MCF 10A (cell line): ENCODE measurements at regions not wholly inside any gene's neighbourhood (a gene's known extent, or its start where the extent isn't known, plus 50 kb on each side); places are given as distances from the start of the nearest gene placed in this dataset.

Experiments
- BruUV-seq: library from RNA; stranded (reverse); fragments of 400-500 nt; replicated peaks from 2 replicates; lab custom pipeline; 2021; lab: Mats Ljungman, UMichigan
- CTCF ChIA-PET: fragments of 300-600 bp; sonication (Branson Sonifier 250); formaldehyde crosslinking; extraction: SDS; loops from one replicate; lab custom pipeline; 2021; ENCODE audit warnings: antibody characterized with exemption, inconsistent platforms; lab: Yijun Ruan, JAX
- POLR2A ChIA-PET: fragments of 300-600, 350-650 bp; sonication (Branson Sonifier 250); formaldehyde crosslinking; extraction: SDS; loops from one replicate; lab custom pipeline; 2020; ENCODE audit warnings: antibody characterized with exemption, inconsistent platforms; lab: Yijun Ruan, JAX
- DNase-seq: peaks from one replicate; pipeline ENCODE4 v3.0.0-alpha.2; 2018; ENCODE audit not compliant: unreplicated experiment
- H3K27ac Mint-ChIP-seq: one replicate; pipeline ENCODE4 v1.8.0; 2022; ENCODE audit warnings: mild to moderate bottlenecking, low read depth, mixed read lengths; ENCODE audit not compliant: unreplicated experiment
- H3K27me3 Mint-ChIP-seq: one replicate; pipeline ENCODE4 v1.8.0; 2022; ENCODE audit warnings: mixed read lengths; ENCODE audit not compliant: insufficient read depth, unreplicated experiment
- H3K36me3 Mint-ChIP-seq: one replicate; pipeline ENCODE4 v1.8.0; 2022; ENCODE audit warnings: mild to moderate bottlenecking, moderate library complexity, mixed read lengths; ENCODE audit not compliant: insufficient read depth, unreplicated experiment
- H3K4me1 Mint-ChIP-seq: one replicate; pipeline ENCODE4 v1.8.0; 2022; ENCODE audit warnings: mixed read lengths; ENCODE audit not compliant: insufficient read depth, unreplicated experiment
- H3K4me3 Mint-ChIP-seq: one replicate; pipeline ENCODE4 v1.8.0; 2022; ENCODE audit warnings: mild to moderate bottlenecking, moderate library complexity, mixed read lengths; ENCODE audit not compliant: unreplicated experiment
- H3K9me3 Mint-ChIP-seq: one replicate; pipeline ENCODE4 v1.8.0; 2022; ENCODE audit warnings: mixed read lengths; ENCODE audit not compliant: unreplicated experiment
- CTCF ChIP-seq: fragments of 200-600 bp; IDR thresholded peaks from one replicate; pipeline ENCODE4 v1.8.0; 2022; ENCODE audit warnings: antibody characterized with exemption, mild to moderate bottlenecking; ENCODE audit not compliant: unreplicated experiment
- intact Hi-C: fragments of 100-400 bp; cut with micrococcal nuclease; formaldehyde crosslinking; loops from 2 replicates; pipeline ENCODE4 v1.14.1; 2022

DNA sequence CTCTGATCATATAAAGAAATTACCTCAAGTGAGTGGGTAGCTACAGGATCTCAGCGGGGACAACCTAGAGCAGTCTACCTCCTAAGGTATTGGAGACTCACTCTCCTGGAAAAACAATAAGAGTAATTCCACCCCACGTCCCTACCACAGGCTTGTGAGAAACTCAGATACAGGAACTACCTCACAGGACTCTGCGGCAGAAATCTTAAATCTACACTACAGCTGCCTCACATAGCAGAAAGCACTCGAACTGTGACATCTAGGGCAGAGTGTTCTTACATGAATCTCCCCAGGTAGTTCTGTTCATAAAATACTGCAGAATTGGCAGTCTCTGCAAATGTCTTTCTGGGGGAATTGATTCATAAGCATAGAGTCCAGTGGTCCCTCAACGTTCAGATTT lies 382.9 kb upstream of the IL12A start:
- no peak for TF ChIP-seq CTCF
- Mint-ChIP-seq H3K4me1 (no peaks in the 10 kb centered on the region), H3K27ac (no peak overlapping the region), H3K27me3 (no peaks in the 10 kb centered on the region), H3K9me3 (no peaks in the 10 kb centered on the region), H3K4me3 (no peak overlapping the region), H3K36me3 (no peaks in the 10 kb centered on the region)
- ChIA-PET POLR2A (no interaction called here), CTCF (interaction anchor here (0.6 to 0.9 kb wide), 3 partner anchors 199 to 338 kb away, joined by 3 read pairs; no protein-coding TSS in a partner anchor)
- no TSS peak for BruUV-seq
- intact Hi-C loops: no loop called here
- no peak for DNase-seq

DNA sequence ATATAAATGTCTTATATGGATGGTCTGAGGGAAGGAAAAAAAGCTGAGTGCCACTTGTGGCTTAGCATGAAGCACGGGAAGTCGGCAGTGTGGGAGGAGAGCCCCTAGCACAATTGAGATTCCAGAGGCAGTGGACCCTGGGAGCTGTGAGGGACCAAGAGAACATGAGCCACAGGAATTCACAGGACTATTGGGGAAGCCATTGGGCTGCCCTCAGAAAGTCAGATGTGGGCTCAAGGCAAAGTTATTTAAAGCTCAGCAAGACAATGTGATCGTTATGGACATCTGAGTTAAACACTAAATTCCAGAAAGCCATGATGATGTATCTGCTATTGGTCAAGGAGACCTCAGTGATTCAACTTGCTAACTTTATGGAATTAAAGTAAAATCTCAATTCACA lies 380.8 kb upstream of the IL12A start:
- ChIA-PET POLR2A (no interaction called here), CTCF (interaction anchor here (0.5 to 2.5 kb wide), 5 partner anchors 10 to 1529 kb away, joined by 3 to 13 read pairs (median 4); no protein-coding TSS in a partner anchor)
- no peak overlapping the region for H3K27ac Mint-ChIP-seq
- no peaks in the 10 kb centered on the region for H3K4me1 Mint-ChIP-seq
- no peaks in the 10 kb centered on the region for H3K27me3 Mint-ChIP-seq
- TF ChIP-seq CTCF: no peak
- no peaks in the 10 kb centered on the region for H3K36me3 Mint-ChIP-seq
- no peak overlapping the region for H3K4me3 Mint-ChIP-seq
- no peaks in the 10 kb centered on the region for H3K9me3 Mint-ChIP-seq
- DNase-seq: no peak
- no TSS peak for BruUV-seq
- intact Hi-C loops: no loop called here

DNA sequence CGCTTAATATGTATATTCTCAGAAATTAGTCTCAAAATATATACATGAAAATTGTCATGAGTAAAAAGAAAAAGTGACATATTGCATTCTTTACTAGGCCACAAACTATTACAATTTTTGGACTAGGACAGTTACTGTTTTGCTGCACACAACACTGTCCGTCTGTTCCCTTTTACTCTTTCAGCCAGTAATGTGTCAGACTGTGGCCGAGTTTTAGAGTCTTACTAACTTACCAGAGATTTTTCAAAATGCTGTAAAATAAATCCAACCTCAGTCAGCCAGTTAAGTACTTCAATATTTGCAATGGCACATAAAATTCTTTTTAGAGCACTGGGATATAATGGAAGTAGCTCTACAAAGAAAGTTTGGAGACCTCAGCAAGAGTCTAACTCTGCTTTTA lies 380.3 kb upstream of the IL12A start:
- TF ChIP-seq CTCF: no peak
- no TSS peak for BruUV-seq
- no peak overlapping the region for H3K27ac Mint-ChIP-seq
- H3K27me3 Mint-ChIP-seq: no peaks in the 10 kb centered on the region
- ChIA-PET POLR2A (no interaction called here), CTCF (interaction anchor here (0.5 to 2.5 kb wide), 5 partner anchors 9 to 870 kb away, joined by 3 to 13 read pairs (median 3); no protein-coding TSS in a partner anchor)
- no peak for DNase-seq
- no peaks in the 10 kb centered on the region for H3K4me1 Mint-ChIP-seq
- no peaks in the 10 kb centered on the region for H3K36me3 Mint-ChIP-seq
- intact Hi-C loops: no loop called here
- no peak overlapping the region for H3K4me3 Mint-ChIP-seq
- no peaks in the 10 kb centered on the region for H3K9me3 Mint-ChIP-seq

DNA sequence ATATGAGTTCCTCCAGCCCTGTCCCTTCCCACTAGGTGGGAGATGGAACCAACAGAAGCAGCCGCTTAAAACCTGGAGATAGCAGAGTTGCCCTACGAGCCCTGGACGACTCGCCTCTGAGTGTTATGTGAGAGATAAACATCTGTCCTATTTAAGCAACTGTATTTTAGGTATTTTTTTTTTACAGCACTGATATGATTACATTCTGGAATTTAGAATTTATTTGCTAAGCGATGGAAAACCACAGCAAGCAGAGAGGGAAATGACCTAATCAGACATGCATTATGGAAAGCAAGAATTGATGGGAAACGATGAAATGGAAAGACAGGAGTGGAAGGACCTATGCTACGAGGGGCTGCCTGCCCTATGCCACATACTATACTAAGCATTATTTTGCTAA lies 379.0 kb upstream of the IL12A start:
- intact Hi-C loops: loop anchor here (10.0 kb wide), 2 partner anchors 345 to 765 kb away; no protein-coding TSS in a partner anchor
- no peak for DNase-seq
- Mint-ChIP-seq H3K4me3 (no peak overlapping the region), H3K36me3 (no peaks in the 10 kb centered on the region), H3K9me3 (no peaks in the 10 kb centered on the region), H3K4me1 (no peaks in the 10 kb centered on the region), H3K27ac (no peak overlapping the region), H3K27me3 (no peaks in the 10 kb centered on the region)
- POLR2A ChIA-PET: no interaction called here
- no TSS peak for BruUV-seq
- no peak for TF ChIP-seq CTCF
- CTCF ChIA-PET: interaction anchor here (0.9 to 2.5 kb wide), 3 partner anchors 24 to 396 kb away, joined by 3 to 13 read pairs (median 6); no protein-coding TSS in a partner anchor
